ENCODE measurements at regions not wholly inside any gene's neighbourhood (a gene's known extent, or its start where the extent isn't known, plus 50 kb on each side); places are given as distances from the start of the nearest gene placed in this dataset.

DNA sequence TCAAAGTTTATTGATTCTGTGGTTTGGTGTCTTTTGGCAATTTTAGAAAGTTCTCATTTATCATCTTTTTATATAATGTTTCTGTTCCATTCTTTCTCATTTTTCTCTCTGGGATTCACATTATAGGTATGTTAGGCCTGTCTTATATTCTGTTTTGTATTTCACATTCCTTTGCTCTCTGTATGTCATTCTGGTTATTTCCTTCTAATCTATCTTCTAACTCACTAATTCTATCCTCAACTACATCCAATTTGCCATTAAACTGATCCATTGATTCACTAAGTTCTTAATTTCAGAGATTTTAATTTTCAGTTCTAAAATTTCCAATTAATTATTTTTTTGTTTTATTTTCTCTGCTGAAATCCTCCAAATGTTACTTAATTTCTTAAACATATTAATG lies 234.8 kb downstream of the FOXD2 start:
- DNase-seq = no peak

- DNase-seq = no peak
Measured at GRCh38 chr1:47674189-47674588, 236.3 kb downstream of the FOXD2 start.

DNA sequence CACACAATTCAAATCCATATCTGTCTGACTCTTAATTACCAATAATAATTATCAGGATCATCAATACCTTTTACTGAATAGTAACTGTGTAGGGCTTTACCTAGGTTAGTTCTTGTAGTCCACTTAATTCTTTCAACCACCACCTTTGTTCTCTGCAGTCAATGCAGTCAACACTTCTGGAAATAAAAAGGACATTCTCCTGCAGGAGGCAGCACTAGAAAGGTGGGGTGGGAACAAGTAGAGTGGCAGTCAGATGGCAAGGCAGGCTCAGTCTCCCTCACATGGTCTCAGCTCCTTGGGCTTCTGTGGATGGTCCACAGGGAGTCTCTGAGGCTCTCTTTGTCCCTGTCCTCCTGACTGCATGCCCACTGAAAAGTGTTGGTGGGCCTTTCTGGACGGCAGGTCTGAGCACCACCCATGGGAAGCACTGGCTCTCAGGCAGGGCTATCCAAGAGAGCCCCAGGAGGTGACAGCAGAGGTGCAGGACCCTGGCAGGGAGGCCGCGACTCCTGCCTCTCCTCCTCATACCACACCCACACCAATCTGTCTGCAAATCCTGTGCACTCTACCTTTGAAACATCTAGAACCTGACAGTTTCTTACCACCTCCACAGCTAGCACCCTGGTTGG lies 237.3 kb downstream of the FOXD2 start:
- peak; percentile 8 for DNase-seq

GRCh38 chr1:47675721-47676120 lies 237.9 kb downstream of the FOXD2 start:
- DNase-seq = peak; percentile 45

GRCh38 chr1:47676311-47677054 lies 238.6 kb downstream of the FOXD2 start:
- peak; percentile 49 for DNase-seq

GRCh38 chr1:47677241-47677940 lies 239.5 kb downstream of the FOXD2 start:
- peak; percentile 39 for DNase-seq

GRCh38 chr1:47678464-47678980 lies 240.7 kb downstream of the FOXD2 start:
- no peak for DNase-seq

- DNase-seq = no peak
Measured at GRCh38 chr1:47679301-47679791, 241.5 kb downstream of the FOXD2 start.

GRCh38 chr1:47679826-47680225 lies 242.0 kb downstream of the FOXD2 start:
- DNase-seq = peak; percentile 34

DNA sequence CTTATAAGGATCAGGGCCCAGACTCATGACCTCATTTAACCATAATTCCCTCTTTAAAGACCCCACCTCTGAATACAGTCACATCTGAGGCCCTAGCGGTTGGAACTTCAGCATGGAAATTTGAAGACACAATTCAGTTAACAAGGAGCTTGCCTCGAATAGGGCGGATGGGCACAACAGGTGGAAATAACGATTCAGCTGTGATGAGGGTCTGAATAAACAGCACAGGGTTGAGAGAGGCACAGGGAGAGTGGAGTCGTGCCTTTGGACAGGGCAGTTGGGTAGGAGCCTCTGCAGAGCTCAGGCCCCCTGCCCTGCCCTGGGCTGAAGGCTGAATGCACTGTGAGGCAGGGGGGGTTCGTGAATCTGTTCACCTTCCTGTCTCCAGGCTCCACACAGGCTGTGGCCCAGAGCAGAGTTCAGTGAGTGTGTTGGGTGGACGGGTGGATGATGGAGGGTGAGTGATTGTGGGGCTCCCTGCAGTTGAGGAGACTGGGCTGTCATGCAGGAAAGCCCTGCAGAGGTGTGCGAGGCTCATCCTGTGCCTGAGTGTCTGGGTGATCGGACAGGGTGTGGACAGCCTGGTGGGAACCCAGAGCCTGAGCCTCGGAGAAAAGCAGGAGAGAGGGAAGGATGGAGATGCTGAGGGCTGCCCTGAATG lies 243.1 kb downstream of the FOXD2 start:
- DNase-seq = peak; percentile 41

GRCh38 chr1:47681735-47682134 lies 243.9 kb downstream of the FOXD2 start:
- DNase-seq = peak; percentile 21

- peak; percentile 33 for DNase-seq
Measured at GRCh38 chr1:47682198-47682597, 244.4 kb downstream of the FOXD2 start.

DNA sequence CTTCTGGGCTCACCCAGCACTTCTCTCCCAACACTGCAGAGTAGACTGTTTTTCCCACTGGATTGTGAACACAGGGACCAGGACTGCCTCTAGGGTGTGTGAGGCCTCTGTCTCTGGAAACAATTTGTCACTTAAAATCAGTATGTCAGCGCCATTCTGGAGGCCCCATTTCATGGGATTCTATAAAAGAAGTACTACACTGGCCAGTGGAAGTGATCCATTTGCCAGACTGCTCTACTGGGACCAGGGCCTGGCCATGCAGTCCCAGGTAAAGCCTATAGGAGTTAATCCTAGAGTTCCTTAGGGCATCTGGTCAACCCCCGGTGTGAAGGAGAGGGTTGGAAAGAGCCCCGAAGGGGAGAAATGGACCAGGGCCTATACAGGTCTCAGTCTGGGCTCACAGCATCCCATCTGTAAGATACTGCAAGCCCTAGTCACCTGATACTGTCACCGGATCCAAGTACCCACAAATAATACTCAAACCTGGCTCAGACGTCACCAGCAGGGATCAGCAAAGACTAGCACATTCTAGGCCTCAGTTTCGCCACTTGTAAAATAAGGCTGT lies 245.0 kb downstream of the FOXD2 start:
- DNase-seq = peak; percentile 31

- peak; percentile 9 for DNase-seq
Measured at GRCh38 chr1:47683401-47683800, 245.6 kb downstream of the FOXD2 start.

DNA sequence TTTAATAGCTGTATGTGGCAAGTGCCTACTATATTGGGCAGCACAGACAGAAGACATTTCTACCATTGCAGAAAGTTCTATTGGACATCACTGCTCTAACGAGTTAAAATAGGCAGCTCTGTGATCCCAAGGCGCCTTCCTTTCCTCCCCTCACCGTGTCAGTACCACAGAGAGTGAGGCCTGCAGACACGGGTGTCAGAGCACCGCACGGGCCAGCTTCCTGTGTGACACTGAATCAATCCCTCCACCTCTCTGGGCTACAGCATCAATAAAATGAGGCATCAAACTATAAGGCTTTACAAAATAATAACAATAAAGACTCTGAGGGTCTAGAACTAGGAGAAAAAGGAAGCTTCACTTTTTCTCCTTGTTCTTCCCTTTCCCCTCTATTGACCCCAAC lies 246.7 kb downstream of the FOXD2 start:
- DNase-seq = no peak

- peak; percentile 45 for DNase-seq
Measured at GRCh38 chr1:47684964-47685762, 247.3 kb downstream of the FOXD2 start.

- no peak for DNase-seq
Measured at GRCh38 chr1:47685763-47686066, 247.9 kb downstream of the FOXD2 start.

DNA sequence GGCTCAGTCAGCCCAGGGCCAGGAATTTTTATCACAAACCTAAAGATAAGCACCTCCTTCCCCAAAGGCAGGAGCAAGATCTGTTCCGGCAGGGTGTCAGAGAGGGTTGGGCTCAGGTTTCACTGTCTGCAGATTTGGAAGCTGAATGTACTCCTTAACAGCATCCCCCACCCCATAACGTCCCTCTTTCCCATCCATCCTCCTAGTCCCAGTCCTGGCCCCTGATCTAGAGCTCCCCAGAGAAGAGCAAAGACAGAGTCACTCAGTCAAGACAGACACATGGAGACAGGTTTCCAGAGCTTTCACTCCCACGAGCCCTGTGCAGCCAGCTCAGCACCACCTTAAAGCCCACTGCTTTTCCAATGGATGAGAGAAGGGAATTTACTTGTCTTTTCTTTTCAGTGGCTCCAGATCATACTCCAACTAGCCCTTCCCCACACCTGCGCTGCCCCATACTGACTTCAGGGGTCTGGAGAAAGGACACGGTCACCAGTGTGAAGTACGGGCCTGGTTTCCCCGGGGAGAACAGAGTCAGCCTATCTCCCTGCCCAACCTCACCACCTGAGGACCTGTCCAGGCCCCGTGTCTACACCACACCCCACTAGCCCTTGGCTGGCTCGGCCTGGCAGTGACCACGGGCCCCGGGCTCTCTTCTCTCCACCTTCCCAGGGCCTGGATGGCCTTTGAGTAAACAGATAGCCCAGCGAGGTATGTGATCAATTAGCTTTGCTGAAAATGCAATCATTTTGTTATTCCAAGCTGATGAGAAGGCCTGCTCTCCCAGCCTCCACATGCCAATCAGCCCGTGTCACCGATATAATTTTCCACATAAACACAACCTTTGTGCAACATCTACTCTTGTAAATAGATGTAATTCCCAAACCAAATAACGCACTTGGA lies 249.1 kb downstream of the FOXD2 start:
- DNase-seq = peak; percentile 36

- DNase-seq = peak; percentile 37
Measured at GRCh38 chr1:47687631-47688460, 250.0 kb downstream of the FOXD2 start.

All from activated effector memory CD4-positive, alpha-beta T cell treated with anti-CD3 and anti-CD28 coated beads, Interleukin-2, amount 50 U/mL, for 16 hours (primary cell).